ENCODE measurements at regions not wholly inside any gene's neighbourhood (a gene's known extent, or its start where the extent isn't known, plus 50 kb on each side); places are given as distances from the start of the nearest gene placed in this dataset.

DNA sequence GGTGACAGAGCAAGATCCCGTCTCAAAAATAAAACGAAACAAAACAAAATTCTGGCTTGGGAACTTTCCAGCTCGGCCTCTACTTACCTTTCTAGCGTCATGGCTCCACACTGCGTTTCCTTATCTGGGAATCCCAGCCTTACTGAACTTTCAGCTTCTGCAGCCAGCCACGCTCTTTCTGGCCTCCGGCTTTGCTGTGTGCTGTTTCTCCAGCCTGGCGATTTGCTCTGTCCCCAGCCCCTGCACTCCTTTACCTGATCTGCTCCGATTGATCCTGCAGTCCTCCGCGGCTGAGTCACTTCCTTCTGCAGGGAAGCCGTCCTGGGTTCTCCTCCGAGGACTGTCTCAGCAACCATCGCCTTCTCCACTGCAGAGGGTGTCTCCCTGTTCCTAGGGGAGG, 71.0 kb upstream of the FAM171A1 start:
- H4K20me1 ChIP-seq (ENCODE audit: insufficient read depth, low read length), result no peaks in the 10 kb centered on the region
- intact Hi-C loops (cut with micrococcal nuclease; ENCODE audit: unreplicated experiment) (no loop called here), in situ Hi-C loops (cut with HindIII; ENCODE audit: extremely low pct_ligation_motif_present, low pct_unique_long_range_greater_than_20kb) (no loop called here)
- no peak overlapping the region for H3K9ac ChIP-seq (ENCODE audit: insufficient read depth, low read depth, low read length)
- ATAC-seq (0 out of 3 replicates have a peak, but pooled peaks have one; percentile 17), DNase-seq (ENCODE audit: low spot score) (no peak), FAIRE-seq (no peak)
- H3K27ac ChIP-seq (ENCODE audit: extremely low read length, insufficient read depth, low read length), result no peak overlapping the region
- no peaks in the 10 kb centered on the region for H3K9me3 ChIP-seq (ENCODE audit: low read length)
- ChIA-PET POLR2A (no interaction called here), CTCF (ENCODE audit: low intra/inter-chr PET ratio, low total read pairs) (no interaction called here)
- peaks cover 20% of the 10 kb centered on the region for H3K4me1 ChIP-seq (ENCODE audit: insufficient read depth, low read length)
- H3K36me3 ChIP-seq (replicated peaks in 1 of 2; ENCODE audit: control insufficient read depth in 1 of 2, insufficient read depth in 2 of 2, low read length in 2 of 2), result no peaks in the 10 kb centered on the region
- peak overlapping the region; percentile 12; the same call in 1 of the 2 replicates for H3K4me2 ChIP-seq (ENCODE audit: low read depth, low read length)
- H2AFZ ChIP-seq (ENCODE audit: low read length), result no peak overlapping the region
- H3K4me3 ChIP-seq (replicated peaks in 1 of 3; ENCODE audit: insufficient read depth in 1 of 3, low read depth in 2 of 3, low read length in 3 of 3), result peak overlapping the region in 1 of 3 experiments; percentile 10; a peak in 1 of 6 replicates
- H3K27me3 ChIP-seq (ENCODE audit: control insufficient read depth in 1 of 2, insufficient read depth in 2 of 2, low read length in 2 of 2), result peaks cover 0 to 10% of the 10 kb centered on the region in 2 experiments; a peak in 2 of 5 replicates
- no TSS peak for BruUV-seq (replicated peaks)
- H3K79me2 ChIP-seq (ENCODE audit: insufficient read depth, low read length), result no peaks in the 10 kb centered on the region
- 13% methylated on average over 12 of the region's 14 CpGs for WGBS (ENCODE audit: low lambda C conversion rate)
- TF ChIP-seq, protein P1, sequence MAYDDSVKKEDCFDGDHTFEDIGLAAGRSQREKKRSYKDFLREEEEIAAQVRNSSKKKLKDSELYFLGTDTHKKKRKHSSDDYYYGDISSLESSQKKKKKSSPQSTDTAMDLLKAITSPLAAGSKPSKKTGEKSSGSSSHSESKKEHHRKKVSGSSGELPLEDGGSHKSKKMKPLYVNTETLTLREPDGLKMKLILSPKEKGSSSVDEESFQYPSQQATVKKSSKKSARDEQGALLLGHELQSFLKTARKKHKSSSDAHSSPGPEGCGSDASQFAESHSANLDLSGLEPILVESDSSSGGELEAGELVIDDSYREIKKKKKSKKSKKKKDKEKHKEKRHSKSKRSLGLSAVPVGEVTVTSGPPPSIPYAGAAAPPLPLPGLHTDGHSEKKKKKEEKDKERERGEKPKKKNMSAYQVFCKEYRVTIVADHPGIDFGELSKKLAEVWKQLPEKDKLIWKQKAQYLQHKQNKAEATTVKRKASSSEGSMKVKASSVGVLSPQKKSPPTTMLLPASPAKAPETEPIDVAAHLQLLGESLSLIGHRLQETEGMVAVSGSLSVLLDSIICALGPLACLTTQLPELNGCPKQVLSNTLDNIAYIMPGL (CRISPR knock-in tag; IDR thresholded peaks at IDR 0.05; ENCODE audit: borderline replicate concordance in 1 of 2, low read depth in 1 of 2), result no peak
- TF ChIP-seq, protein P2, sequence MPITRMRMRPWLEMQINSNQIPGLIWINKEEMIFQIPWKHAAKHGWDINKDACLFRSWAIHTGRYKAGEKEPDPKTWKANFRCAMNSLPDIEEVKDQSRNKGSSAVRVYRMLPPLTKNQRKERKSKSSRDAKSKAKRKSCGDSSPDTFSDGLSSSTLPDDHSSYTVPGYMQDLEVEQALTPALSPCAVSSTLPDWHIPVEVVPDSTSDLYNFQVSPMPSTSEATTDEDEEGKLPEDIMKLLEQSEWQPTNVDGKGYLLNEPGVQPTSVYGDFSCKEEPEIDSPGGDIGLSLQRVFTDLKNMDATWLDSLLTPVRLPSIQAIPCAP (CRISPR knock-in tag; IDR thresholded peaks at IDR 0.05; ENCODE audit: low read depth), result no peak
- TF ChIP-seq, protein P3, sequence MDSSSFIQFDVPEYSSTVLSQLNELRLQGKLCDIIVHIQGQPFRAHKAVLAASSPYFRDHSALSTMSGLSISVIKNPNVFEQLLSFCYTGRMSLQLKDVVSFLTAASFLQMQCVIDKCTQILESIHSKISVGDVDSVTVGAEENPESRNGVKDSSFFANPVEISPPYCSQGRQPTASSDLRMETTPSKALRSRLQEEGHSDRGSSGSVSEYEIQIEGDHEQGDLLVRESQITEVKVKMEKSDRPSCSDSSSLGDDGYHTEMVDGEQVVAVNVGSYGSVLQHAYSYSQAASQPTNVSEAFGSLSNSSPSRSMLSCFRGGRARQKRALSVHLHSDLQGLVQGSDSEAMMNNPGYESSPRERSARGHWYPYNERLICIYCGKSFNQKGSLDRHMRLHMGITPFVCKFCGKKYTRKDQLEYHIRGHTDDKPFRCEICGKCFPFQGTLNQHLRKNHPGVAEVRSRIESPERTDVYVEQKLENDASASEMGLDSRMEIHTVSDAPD (CRISPR knock-in tag; IDR thresholded peaks at IDR 0.05), result no peak
- TF ChIP-seq ZBTB21 (CRISPR knock-in tag; IDR thresholded peaks at IDR 0.05), result no peak
- no peak for TF ChIP-seq SALL2 (CRISPR knock-in tag; IDR thresholded peaks at IDR 0.05)
- TF ChIP-seq YEATS4 (CRISPR knock-in tag; IDR thresholded peaks at IDR 0.05; ENCODE audit: borderline replicate concordance), result no peak
- no peak for TF ChIP-seq ZNF136 (CRISPR knock-in tag; IDR thresholded peaks at IDR 0.05; ENCODE audit: low read depth)
- TF ChIP-seq, protein P4, sequence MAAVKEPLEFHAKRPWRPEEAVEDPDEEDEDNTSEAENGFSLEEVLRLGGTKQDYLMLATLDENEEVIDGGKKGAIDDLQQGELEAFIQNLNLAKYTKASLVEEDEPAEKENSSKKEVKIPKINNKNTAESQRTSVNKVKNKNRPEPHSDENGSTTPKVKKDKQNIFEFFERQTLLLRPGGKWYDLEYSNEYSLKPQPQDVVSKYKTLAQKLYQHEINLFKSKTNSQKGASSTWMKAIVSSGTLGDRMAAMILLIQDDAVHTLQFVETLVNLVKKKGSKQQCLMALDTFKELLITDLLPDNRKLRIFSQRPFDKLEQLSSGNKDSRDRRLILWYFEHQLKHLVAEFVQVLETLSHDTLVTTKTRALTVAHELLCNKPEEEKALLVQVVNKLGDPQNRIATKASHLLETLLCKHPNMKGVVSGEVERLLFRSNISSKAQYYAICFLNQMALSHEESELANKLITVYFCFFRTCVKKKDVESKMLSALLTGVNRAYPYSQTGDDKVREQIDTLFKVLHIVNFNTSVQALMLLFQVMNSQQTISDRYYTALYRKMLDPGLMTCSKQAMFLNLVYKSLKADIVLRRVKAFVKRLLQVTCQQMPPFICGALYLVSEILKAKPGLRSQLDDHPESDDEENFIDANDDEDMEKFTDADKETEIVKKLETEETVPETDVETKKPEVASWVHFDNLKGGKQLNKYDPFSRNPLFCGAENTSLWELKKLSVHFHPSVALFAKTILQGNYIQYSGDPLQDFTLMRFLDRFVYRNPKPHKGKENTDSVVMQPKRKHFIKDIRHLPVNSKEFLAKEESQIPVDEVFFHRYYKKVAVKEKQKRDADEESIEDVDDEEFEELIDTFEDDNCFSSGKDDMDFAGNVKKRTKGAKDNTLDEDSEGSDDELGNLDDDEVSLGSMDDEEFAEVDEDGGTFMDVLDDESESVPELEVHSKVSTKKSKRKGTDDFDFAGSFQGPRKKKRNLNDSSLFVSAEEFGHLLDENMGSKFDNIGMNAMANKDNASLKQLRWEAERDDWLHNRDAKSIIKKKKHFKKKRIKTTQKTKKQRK (IDR thresholded peaks at IDR 0.05; ENCODE audit: low read length), result no peak
- TF ChIP-seq, protein P5, sequence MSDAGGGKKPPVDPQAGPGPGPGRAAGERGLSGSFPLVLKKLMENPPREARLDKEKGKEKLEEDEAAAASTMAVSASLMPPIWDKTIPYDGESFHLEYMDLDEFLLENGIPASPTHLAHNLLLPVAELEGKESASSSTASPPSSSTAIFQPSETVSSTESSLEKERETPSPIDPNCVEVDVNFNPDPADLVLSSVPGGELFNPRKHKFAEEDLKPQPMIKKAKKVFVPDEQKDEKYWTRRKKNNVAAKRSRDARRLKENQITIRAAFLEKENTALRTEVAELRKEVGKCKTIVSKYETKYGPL (CRISPR knock-in tag; IDR thresholded peaks at IDR 0.05), result no peak
- TF ChIP-seq, protein P6, sequence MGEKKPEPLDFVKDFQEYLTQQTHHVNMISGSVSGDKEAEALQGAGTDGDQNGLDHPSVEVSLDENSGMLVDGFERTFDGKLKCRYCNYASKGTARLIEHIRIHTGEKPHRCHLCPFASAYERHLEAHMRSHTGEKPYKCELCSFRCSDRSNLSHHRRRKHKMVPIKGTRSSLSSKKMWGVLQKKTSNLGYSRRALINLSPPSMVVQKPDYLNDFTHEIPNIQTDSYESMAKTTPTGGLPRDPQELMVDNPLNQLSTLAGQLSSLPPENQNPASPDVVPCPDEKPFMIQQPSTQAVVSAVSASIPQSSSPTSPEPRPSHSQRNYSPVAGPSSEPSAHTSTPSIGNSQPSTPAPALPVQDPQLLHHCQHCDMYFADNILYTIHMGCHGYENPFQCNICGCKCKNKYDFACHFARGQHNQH (CRISPR knock-in tag; IDR thresholded peaks at IDR 0.05), result no peak
